ENCODE measurements at regions not wholly inside any gene's neighbourhood (a gene's known extent, or its start where the extent isn't known, plus 50 kb on each side); places are given as distances from the start of the nearest gene placed in this dataset.

GRCh38 chr10:131559450-131559911 is 248.0 kb upstream of the TCERG1L start:
- Histone ChIP-seq H3K27me3 (ENCODE audit: insufficient read depth, poor library complexity, severe bottlenecking) (peaks cover 6% of the 10 kb centered on the region), H3K36me3 (ENCODE audit: low read depth) (no peaks in the 10 kb centered on the region), H3K9me3 (ENCODE audit: severe bottlenecking) (peaks cover 3% of the 10 kb centered on the region), H3K4me3 (ENCODE audit: severe bottlenecking) (no peak overlapping the region), H3K4me1 (ENCODE audit: insufficient read depth, poor library complexity, severe bottlenecking) (no peaks in the 10 kb centered on the region), H3K27ac (ENCODE audit: poor library complexity, severe bottlenecking) (no peak overlapping the region)
- DNase-seq (ENCODE audit: low spot score) (no peak), ATAC-seq (ENCODE audit: low read depth) (no peak)
- no peak for TF ChIP-seq CTCF (IDR thresholded peaks at IDR 0.05; ENCODE audit: poor library complexity, severe bottlenecking)

GRCh38 chr10:131560166-131560565 is 248.6 kb upstream of the TCERG1L start:
- Histone ChIP-seq H3K9me3 (ENCODE audit: severe bottlenecking) (peaks cover 3% of the 10 kb centered on the region), H3K4me1 (ENCODE audit: insufficient read depth, poor library complexity, severe bottlenecking) (no peaks in the 10 kb centered on the region), H3K4me3 (ENCODE audit: severe bottlenecking) (no peak overlapping the region), H3K27me3 (ENCODE audit: insufficient read depth, poor library complexity, severe bottlenecking) (peaks cover 6% of the 10 kb centered on the region), H3K36me3 (ENCODE audit: low read depth) (no peaks in the 10 kb centered on the region), H3K27ac (ENCODE audit: poor library complexity, severe bottlenecking) (no peak overlapping the region)
- DNase-seq (ENCODE audit: low spot score) (no peak), ATAC-seq (ENCODE audit: low read depth) (no peak)
- no peak for TF ChIP-seq CTCF (IDR thresholded peaks at IDR 0.05; ENCODE audit: poor library complexity, severe bottlenecking)

GRCh38 chr10:131560706-131561355 is 249.3 kb upstream of the TCERG1L start:
- H3K9me3 ChIP-seq (ENCODE audit: severe bottlenecking), result peaks cover 3% of the 10 kb centered on the region
- no peak overlapping the region for H3K27ac ChIP-seq (ENCODE audit: poor library complexity, severe bottlenecking)
- no peak for DNase-seq (ENCODE audit: low spot score)
- no peaks in the 10 kb centered on the region for H3K4me1 ChIP-seq (ENCODE audit: insufficient read depth, poor library complexity, severe bottlenecking)
- peaks cover 6% of the 10 kb centered on the region for H3K27me3 ChIP-seq (ENCODE audit: insufficient read depth, poor library complexity, severe bottlenecking)
- no peak for ATAC-seq (ENCODE audit: low read depth)
- H3K36me3 ChIP-seq (ENCODE audit: low read depth), result no peaks in the 10 kb centered on the region
- H3K4me3 ChIP-seq (ENCODE audit: severe bottlenecking), result no peak overlapping the region
- TF ChIP-seq CTCF (IDR thresholded peaks at IDR 0.05; ENCODE audit: poor library complexity, severe bottlenecking), result no peak

GRCh38 chr10:131561897-131562296 is 250.4 kb upstream of the TCERG1L start:
- no peak overlapping the region for H3K4me3 ChIP-seq (ENCODE audit: severe bottlenecking)
- peaks cover 3% of the 10 kb centered on the region for H3K9me3 ChIP-seq (ENCODE audit: severe bottlenecking)
- TF ChIP-seq CTCF (IDR thresholded peaks at IDR 0.05; ENCODE audit: poor library complexity, severe bottlenecking), result no peak
- peaks cover 6% of the 10 kb centered on the region for H3K27me3 ChIP-seq (ENCODE audit: insufficient read depth, poor library complexity, severe bottlenecking)
- H3K4me1 ChIP-seq (ENCODE audit: insufficient read depth, poor library complexity, severe bottlenecking), result no peaks in the 10 kb centered on the region
- DNase-seq (ENCODE audit: low spot score) (no peak), ATAC-seq (ENCODE audit: low read depth) (no peak)
- no peaks in the 10 kb centered on the region for H3K36me3 ChIP-seq (ENCODE audit: low read depth)
- no peak overlapping the region for H3K27ac ChIP-seq (ENCODE audit: poor library complexity, severe bottlenecking)

DNA sequence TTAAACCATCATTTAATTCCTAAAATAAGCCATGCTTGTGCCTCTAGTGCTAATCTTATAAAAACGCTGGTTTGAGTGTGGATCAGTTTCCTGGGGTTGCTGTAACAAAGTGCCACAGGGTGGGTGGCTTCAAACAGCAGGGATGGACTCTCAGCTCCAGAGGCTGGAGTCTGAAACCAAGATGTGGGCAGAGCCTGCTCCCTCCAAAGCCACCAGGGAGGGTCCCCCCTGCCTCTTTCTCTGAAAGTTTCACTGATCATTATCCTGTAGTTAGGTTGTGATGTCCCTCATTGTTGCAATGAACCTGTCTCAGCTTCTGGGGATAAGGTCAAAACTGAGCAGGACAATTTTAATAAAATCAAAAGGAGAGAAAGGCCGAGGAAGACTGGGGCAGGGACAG is 251.9 kb upstream of the TCERG1L start:
- TF ChIP-seq CTCF (IDR thresholded peaks at IDR 0.05; ENCODE audit: poor library complexity, severe bottlenecking), result no peak
- DNase-seq (ENCODE audit: low spot score) (no peak), ATAC-seq (ENCODE audit: low read depth) (no peak)
- Histone ChIP-seq H3K4me3 (ENCODE audit: severe bottlenecking) (no peak overlapping the region), H3K27me3 (ENCODE audit: insufficient read depth, poor library complexity, severe bottlenecking) (peaks cover 6% of the 10 kb centered on the region), H3K4me1 (ENCODE audit: insufficient read depth, poor library complexity, severe bottlenecking) (no peaks in the 10 kb centered on the region), H3K9me3 (ENCODE audit: severe bottlenecking) (peaks cover 3% of the 10 kb centered on the region), H3K36me3 (ENCODE audit: low read depth) (no peaks in the 10 kb centered on the region), H3K27ac (ENCODE audit: poor library complexity, severe bottlenecking) (no peak overlapping the region)
